ENCODE measurements at regions not wholly inside any gene's neighbourhood (a gene's known extent, or its start where the extent isn't known, plus 50 kb on each side); places are given as distances from the start of the nearest gene placed in this dataset.

DNA sequence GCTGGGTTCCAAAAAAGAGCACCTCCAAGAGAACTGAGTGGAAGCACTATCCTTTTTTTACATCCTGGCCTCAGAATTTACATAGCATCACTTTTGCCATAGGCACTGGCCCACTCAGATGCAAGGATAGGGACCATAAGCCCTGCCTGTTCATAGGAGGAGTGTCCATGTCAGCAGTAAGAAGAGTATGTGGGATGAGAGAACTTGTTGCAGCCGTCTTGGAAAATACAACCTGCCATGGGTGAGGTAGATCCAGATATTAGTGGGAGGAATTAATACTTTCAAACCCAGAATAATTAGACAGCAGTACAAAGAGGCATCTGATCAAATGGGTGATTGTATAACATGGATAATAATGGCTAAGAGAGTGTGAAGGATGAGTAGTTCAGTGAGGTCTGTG, 110.7 kb upstream of the CELF4 start:
- DNase-seq (ENCODE audit: low spot score) = no peak
- Histone ChIP-seq H3K27me3 (ENCODE audit: control insufficient read depth in 4 of 4, insufficient read depth in 4 of 4, low read length in 3 of 4) (peaks cover 0 to 2% (median 0%) of the 10 kb centered on the region in 4 donors), H3K36me3 (ENCODE audit: control insufficient read depth in 4 of 4, insufficient read depth in 3 of 4, low read depth in 1 of 4, low read length in 3 of 4) (no peaks in the 10 kb centered on the region), H3K4me3 (ENCODE audit: low read depth in 1 of 3, low read length in 3 of 3) (no peak overlapping the region), H3K9me3 (ENCODE audit: control insufficient read depth in 4 of 4, low read length in 3 of 4) (peaks cover 0 to 2% (median under 1%) of the 10 kb centered on the region in 4 donors), H3K27ac (ENCODE audit: low read depth in 1 of 2, low read length in 2 of 2) (no peak overlapping the region), H3K9ac (ENCODE audit: low read depth in 1 of 2, low read length in 2 of 2) (no peak overlapping the region), H3K4me1 (ENCODE audit: control insufficient read depth in 4 of 4, insufficient read depth in 4 of 4, low read length in 3 of 4) (no peaks in the 10 kb centered on the region)
- WGBS = 62% methylated on average over 1 of the region's 1 CpG
- TF ChIP-seq, protein P1, sequence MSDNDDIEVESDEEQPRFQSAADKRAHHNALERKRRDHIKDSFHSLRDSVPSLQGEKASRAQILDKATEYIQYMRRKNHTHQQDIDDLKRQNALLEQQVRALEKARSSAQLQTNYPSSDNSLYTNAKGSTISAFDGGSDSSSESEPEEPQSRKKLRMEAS (IDR thresholded peaks at IDR 0.05) = no peak
- TF ChIP-seq, protein P2, sequence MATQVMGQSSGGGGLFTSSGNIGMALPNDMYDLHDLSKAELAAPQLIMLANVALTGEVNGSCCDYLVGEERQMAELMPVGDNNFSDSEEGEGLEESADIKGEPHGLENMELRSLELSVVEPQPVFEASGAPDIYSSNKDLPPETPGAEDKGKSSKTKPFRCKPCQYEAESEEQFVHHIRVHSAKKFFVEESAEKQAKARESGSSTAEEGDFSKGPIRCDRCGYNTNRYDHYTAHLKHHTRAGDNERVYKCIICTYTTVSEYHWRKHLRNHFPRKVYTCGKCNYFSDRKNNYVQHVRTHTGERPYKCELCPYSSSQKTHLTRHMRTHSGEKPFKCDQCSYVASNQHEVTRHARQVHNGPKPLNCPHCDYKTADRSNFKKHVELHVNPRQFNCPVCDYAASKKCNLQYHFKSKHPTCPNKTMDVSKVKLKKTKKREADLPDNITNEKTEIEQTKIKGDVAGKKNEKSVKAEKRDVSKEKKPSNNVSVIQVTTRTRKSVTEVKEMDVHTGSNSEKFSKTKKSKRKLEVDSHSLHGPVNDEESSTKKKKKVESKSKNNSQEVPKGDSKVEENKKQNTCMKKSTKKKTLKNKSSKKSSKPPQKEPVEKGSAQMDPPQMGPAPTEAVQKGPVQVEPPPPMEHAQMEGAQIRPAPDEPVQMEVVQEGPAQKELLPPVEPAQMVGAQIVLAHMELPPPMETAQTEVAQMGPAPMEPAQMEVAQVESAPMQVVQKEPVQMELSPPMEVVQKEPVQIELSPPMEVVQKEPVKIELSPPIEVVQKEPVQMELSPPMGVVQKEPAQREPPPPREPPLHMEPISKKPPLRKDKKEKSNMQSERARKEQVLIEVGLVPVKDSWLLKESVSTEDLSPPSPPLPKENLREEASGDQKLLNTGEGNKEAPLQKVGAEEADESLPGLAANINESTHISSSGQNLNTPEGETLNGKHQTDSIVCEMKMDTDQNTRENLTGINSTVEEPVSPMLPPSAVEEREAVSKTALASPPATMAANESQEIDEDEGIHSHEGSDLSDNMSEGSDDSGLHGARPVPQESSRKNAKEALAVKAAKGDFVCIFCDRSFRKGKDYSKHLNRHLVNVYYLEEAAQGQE (IDR thresholded peaks at IDR 0.05) = no peak

DNA sequence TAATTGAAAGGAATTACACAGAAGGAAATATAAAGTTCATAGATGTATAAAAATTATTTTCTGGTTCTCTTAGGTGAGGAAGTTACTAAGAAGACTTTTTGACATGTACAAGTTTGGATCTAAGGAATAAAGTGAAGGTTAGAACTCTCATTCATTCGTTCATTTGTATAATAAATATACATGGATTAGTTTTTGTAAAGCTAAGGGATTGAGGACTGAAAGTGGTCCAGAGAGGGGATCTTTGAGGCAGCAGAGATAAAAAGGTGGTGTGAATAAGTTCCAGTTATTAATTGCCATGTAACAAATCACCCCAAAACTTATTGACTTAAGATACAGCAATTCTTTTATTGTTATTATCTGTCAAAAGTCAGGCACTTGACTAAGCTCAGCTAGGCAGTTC, 110.1 kb upstream of the CELF4 start:
- H3K9ac ChIP-seq (ENCODE audit: low read depth in 1 of 2, low read length in 2 of 2) = no peak overlapping the region
- H3K9me3 ChIP-seq (ENCODE audit: control insufficient read depth in 4 of 4, low read length in 3 of 4) = peaks cover 0 to 2% (median under 1%) of the 10 kb centered on the region in 4 donors
- H3K27me3 ChIP-seq (ENCODE audit: control insufficient read depth in 4 of 4, insufficient read depth in 4 of 4, low read length in 3 of 4) = peaks cover 0 to 2% (median 0%) of the 10 kb centered on the region in 4 donors
- no peak for DNase-seq (ENCODE audit: low spot score)
- WGBS = 59% methylated on average over 1 of the region's 1 CpG
- no peak for TF ChIP-seq RAD21 (IDR thresholded peaks at IDR 0.05)
- no peak for TF ChIP-seq SP1 (IDR thresholded peaks at IDR 0.05)
- TF ChIP-seq JUND (IDR thresholded peaks at IDR 0.05) = no peak
- TF ChIP-seq, protein P1 (IDR thresholded peaks at IDR 0.05) = no peak
- no peak for TF ChIP-seq HNF4A (conservative IDR thresholded peaks at IDR 0.05)
- TF ChIP-seq FOXA2 (IDR thresholded peaks at IDR 0.05) = no peak
- TF ChIP-seq RXRA (IDR thresholded peaks at IDR 0.05) = no peak
- TF ChIP-seq, protein P2 (IDR thresholded peaks at IDR 0.05) = no peak
- TF ChIP-seq, protein P3, sequence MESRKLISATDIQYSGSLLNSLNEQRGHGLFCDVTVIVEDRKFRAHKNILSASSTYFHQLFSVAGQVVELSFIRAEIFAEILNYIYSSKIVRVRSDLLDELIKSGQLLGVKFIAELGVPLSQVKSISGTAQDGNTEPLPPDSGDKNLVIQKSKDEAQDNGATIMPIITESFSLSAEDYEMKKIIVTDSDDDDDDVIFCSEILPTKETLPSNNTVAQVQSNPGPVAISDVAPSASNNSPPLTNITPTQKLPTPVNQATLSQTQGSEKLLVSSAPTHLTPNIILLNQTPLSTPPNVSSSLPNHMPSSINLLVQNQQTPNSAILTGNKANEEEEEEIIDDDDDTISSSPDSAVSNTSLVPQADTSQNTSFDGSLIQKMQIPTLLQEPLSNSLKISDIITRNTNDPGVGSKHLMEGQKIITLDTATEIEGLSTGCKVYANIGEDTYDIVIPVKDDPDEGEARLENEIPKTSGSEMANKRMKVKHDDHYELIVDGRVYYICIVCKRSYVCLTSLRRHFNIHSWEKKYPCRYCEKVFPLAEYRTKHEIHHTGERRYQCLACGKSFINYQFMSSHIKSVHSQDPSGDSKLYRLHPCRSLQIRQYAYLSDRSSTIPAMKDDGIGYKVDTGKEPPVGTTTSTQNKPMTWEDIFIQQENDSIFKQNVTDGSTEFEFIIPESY (IDR thresholded peaks at IDR 0.05) = no peak
- TF ChIP-seq, protein P4, sequence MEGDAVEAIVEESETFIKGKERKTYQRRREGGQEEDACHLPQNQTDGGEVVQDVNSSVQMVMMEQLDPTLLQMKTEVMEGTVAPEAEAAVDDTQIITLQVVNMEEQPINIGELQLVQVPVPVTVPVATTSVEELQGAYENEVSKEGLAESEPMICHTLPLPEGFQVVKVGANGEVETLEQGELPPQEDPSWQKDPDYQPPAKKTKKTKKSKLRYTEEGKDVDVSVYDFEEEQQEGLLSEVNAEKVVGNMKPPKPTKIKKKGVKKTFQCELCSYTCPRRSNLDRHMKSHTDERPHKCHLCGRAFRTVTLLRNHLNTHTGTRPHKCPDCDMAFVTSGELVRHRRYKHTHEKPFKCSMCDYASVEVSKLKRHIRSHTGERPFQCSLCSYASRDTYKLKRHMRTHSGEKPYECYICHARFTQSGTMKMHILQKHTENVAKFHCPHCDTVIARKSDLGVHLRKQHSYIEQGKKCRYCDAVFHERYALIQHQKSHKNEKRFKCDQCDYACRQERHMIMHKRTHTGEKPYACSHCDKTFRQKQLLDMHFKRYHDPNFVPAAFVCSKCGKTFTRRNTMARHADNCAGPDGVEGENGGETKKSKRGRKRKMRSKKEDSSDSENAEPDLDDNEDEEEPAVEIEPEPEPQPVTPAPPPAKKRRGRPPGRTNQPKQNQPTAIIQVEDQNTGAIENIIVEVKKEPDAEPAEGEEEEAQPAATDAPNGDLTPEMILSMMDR (IDR thresholded peaks at IDR 0.05; ENCODE audit: low read depth, low read length, missing input control) = no peak
- TF ChIP-seq FOXA1 (IDR thresholded peaks at IDR 0.05) = no peak
- TF ChIP-seq EGR1 (IDR thresholded peaks at IDR 0.05; ENCODE audit: low read depth in 2 of 2) = no peak
- TF ChIP-seq, protein P5, sequence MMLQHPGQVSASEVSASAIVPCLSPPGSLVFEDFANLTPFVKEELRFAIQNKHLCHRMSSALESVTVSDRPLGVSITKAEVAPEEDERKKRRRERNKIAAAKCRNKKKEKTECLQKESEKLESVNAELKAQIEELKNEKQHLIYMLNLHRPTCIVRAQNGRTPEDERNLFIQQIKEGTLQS (IDR thresholded peaks at IDR 0.05) = no peak
- no peak for TF ChIP-seq YY1 (IDR thresholded peaks at IDR 0.05)
- no peak for TF ChIP-seq HNF4G (IDR thresholded peaks at IDR 0.05)
- no peak for TF ChIP-seq TAF1 (conservative IDR thresholded peaks at IDR 0.05)
- no peak for TF ChIP-seq GABPA (IDR thresholded peaks at IDR 0.05 in 1 of 2, conservative IDR thresholded peaks at IDR 0.05 in 1 of 2)
- no peak overlapping the region for H3K27ac ChIP-seq (ENCODE audit: low read depth in 1 of 2, low read length in 2 of 2)
- no peaks in the 10 kb centered on the region for H3K36me3 ChIP-seq (ENCODE audit: control insufficient read depth in 4 of 4, insufficient read depth in 3 of 4, low read depth in 1 of 4, low read length in 3 of 4)
- H3K4me3 ChIP-seq (ENCODE audit: low read depth in 1 of 3, low read length in 3 of 3) = no peak overlapping the region
- H3K4me1 ChIP-seq (ENCODE audit: control insufficient read depth in 4 of 4, insufficient read depth in 4 of 4, low read length in 3 of 4) = no peaks in the 10 kb centered on the region

Measured in liver (tissue), 8 donors.